OCI-LY1 (cell line): ENCODE measurements at regions not wholly inside any gene's neighbourhood (a gene's known extent, or its start where the extent isn't known, plus 50 kb on each side); places are given as distances from the start of the nearest gene placed in this dataset.

Experiments
- EZH2 ChIP-seq: fragments of 200-600 bp; sonication (generic), shearing (Covaris generic); IDR thresholded peaks from 2 replicates; pipeline ENCODE4 v1.8.0; 2017; ENCODE audit warnings: borderline replicate concordance, mixed run types, mild to moderate bottlenecking, antibody characterized with exemption, low read length, moderate library complexity, mixed read lengths
- TF ChIP-seq, protein P1 (sequence below): fragments of 200-600 bp; sonication (generic), shearing (Covaris generic); IDR thresholded peaks from 2 replicates; pipeline ENCODE4 v1.5.1; 2017; ENCODE audit warnings: mild to moderate bottlenecking, antibody characterized with exemption, low read length, moderate library complexity, mixed read lengths

GRCh38 chr17:79464318-79465010 lies 146.4 kb downstream of the RBFOX3 start:
- TF ChIP-seq, protein P1, sequence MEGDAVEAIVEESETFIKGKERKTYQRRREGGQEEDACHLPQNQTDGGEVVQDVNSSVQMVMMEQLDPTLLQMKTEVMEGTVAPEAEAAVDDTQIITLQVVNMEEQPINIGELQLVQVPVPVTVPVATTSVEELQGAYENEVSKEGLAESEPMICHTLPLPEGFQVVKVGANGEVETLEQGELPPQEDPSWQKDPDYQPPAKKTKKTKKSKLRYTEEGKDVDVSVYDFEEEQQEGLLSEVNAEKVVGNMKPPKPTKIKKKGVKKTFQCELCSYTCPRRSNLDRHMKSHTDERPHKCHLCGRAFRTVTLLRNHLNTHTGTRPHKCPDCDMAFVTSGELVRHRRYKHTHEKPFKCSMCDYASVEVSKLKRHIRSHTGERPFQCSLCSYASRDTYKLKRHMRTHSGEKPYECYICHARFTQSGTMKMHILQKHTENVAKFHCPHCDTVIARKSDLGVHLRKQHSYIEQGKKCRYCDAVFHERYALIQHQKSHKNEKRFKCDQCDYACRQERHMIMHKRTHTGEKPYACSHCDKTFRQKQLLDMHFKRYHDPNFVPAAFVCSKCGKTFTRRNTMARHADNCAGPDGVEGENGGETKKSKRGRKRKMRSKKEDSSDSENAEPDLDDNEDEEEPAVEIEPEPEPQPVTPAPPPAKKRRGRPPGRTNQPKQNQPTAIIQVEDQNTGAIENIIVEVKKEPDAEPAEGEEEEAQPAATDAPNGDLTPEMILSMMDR = no peak
- TF ChIP-seq EZH2 = no peak
